GM23338 (cell line): ENCODE measurements at regions not wholly inside any gene's neighbourhood (a gene's known extent, or its start where the extent isn't known, plus 50 kb on each side); places are given as distances from the start of the nearest gene placed in this dataset.

ENCODE experiments used
- CREB1 ChIP-seq: fragments of 250-450 bp; sonication (Bioruptor Pico); IDR thresholded peaks from 2 replicates; pipeline ENCODE4 v1.5.0; 2020; ENCODE audit warnings: low read depth, mild to moderate bottlenecking, moderate library complexity
- CTCF ChIP-seq, 2 experiments: fragments of 200-600 bp in 1 of 2; sonication (generic) in 1 of 2; conservative IDR thresholded peaks; 2 replicates each; pipeline versions ENCODE4 v1.5.1 to v1.6.1; 2016 to 2017; ENCODE audit warnings: antibody characterized with exemption in 2 of 2, low read depth in 2 of 2, mild to moderate bottlenecking in 2 of 2, moderate library complexity in 1 of 2
- EZH2 ChIP-seq: fragments of 200-600 bp; sonication (generic); IDR thresholded peaks from one replicate; pipeline ENCODE4 v1.8.0; 2017; ENCODE audit warnings: antibody characterized with exemption, mild to moderate bottlenecking, low read depth; ENCODE audit not compliant: unreplicated experiment
- EZH2phosphoT487 ChIP-seq: fragments of 200-600 bp; sonication (generic); IDR thresholded peaks from one replicate; pipeline ENCODE4 v1.8.1; 2018; ENCODE audit warnings: antibody characterized with exemption; ENCODE audit not compliant: unreplicated experiment
- NANOG ChIP-seq: IDR thresholded peaks from 2 replicates; pipeline ENCODE4 v1.6.1; 2016; ENCODE audit warnings: antibody characterized with exemption, borderline replicate concordance
- POLR2AphosphoS5 ChIP-seq: IDR thresholded peaks from 2 replicates; pipeline ENCODE4 v1.6.1; 2016; ENCODE audit warnings: antibody characterized with exemption, low read depth
- ZNF114 ChIP-seq: fragments of 250-450 bp; sonication (Bioruptor Pico); IDR thresholded peaks from 2 replicates; pipeline ENCODE4 v1.5.0; 2020; ENCODE audit warnings: mild to moderate bottlenecking, moderate library complexity
- TF ChIP-seq, protein P1 (sequence below): IDR thresholded peaks from one replicate; pipeline ENCODE4 v1.6.1; 2018; ENCODE audit warnings: antibody characterized with exemption; ENCODE audit not compliant: unreplicated experiment

GRCh38 chr5:82894716-82895115 lies 182.5 kb downstream of the TMEM167A start:
- no peak for TF ChIP-seq CREB1 (CRISPR knock-in tag)
- TF ChIP-seq CTCF (conservative IDR thresholded peaks at IDR 0.05; ENCODE audit: low read depth in 2 of 2) = no peak
- no peak for TF ChIP-seq NANOG
- TF ChIP-seq EZH2phosphoT487 = no peak
- TF ChIP-seq ZNF114 (CRISPR knock-in tag) = no peak
- TF ChIP-seq, protein P1, sequence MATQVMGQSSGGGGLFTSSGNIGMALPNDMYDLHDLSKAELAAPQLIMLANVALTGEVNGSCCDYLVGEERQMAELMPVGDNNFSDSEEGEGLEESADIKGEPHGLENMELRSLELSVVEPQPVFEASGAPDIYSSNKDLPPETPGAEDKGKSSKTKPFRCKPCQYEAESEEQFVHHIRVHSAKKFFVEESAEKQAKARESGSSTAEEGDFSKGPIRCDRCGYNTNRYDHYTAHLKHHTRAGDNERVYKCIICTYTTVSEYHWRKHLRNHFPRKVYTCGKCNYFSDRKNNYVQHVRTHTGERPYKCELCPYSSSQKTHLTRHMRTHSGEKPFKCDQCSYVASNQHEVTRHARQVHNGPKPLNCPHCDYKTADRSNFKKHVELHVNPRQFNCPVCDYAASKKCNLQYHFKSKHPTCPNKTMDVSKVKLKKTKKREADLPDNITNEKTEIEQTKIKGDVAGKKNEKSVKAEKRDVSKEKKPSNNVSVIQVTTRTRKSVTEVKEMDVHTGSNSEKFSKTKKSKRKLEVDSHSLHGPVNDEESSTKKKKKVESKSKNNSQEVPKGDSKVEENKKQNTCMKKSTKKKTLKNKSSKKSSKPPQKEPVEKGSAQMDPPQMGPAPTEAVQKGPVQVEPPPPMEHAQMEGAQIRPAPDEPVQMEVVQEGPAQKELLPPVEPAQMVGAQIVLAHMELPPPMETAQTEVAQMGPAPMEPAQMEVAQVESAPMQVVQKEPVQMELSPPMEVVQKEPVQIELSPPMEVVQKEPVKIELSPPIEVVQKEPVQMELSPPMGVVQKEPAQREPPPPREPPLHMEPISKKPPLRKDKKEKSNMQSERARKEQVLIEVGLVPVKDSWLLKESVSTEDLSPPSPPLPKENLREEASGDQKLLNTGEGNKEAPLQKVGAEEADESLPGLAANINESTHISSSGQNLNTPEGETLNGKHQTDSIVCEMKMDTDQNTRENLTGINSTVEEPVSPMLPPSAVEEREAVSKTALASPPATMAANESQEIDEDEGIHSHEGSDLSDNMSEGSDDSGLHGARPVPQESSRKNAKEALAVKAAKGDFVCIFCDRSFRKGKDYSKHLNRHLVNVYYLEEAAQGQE = no peak
- no peak for TF ChIP-seq POLR2AphosphoS5
- no peak for TF ChIP-seq EZH2
